ENCODE measurements at regions not wholly inside any gene's neighbourhood (a gene's known extent, or its start where the extent isn't known, plus 50 kb on each side); places are given as distances from the start of the nearest gene placed in this dataset.
A peak's percentile ranks its signal among the peaks of the same experiment; 100 is the strongest.
"Not testable (repeated sequence)": the region's sequence is repeated elsewhere in the genome, so short reads cannot be mapped to it uniquely, and the experiment has no call there.

GRCh38 chr11:70549386-70549785 is 151.1 kb downstream of the CTTN start:
- no peak for DNase-seq (ENCODE audit: low spot score)

- DNase-seq (ENCODE audit: low spot score), result no peak
Observed at GRCh38 chr11:70549796-70550195, 151.5 kb downstream of the CTTN start.

GRCh38 chr11:70550456-70551195 is 152.3 kb downstream of the CTTN start:
- no peak for DNase-seq (ENCODE audit: low spot score)

- DNase-seq (ENCODE audit: low spot score), result no peak
Observed at GRCh38 chr11:70551351-70552166, 153.2 kb downstream of the CTTN start.

GRCh38 chr11:70552167-70553150 is 154.1 kb downstream of the CTTN start:
- DNase-seq (ENCODE audit: low spot score), result peak; percentile 59

GRCh38 chr11:70555078-70555477 is 156.7 kb downstream of the CTTN start:
- no peak for DNase-seq (ENCODE audit: low spot score)

GRCh38 chr11:70556884-70557741 is 158.8 kb downstream of the CTTN start:
- DNase-seq (ENCODE audit: low spot score), result no peak

GRCh38 chr11:70557742-70558485 is 159.6 kb downstream of the CTTN start:
- DNase-seq (ENCODE audit: low spot score), result no peak

- no peak for DNase-seq (ENCODE audit: low spot score)
Observed at GRCh38 chr11:70558681-70559080, 160.4 kb downstream of the CTTN start.

- no peak for DNase-seq (ENCODE audit: low spot score)
Observed at GRCh38 chr11:70559516-70559915, 161.2 kb downstream of the CTTN start.

- DNase-seq (ENCODE audit: low spot score), result not testable (repeated sequence)
Observed at GRCh38 chr11:70560621-70561020, 162.3 kb downstream of the CTTN start.

- DNase-seq (ENCODE audit: low spot score), result no peak
Observed at GRCh38 chr11:70566768-70567530, 168.6 kb downstream of the CTTN start.

GRCh38 chr11:70567680-70568034 is 169.3 kb downstream of the CTTN start:
- no peak for DNase-seq (ENCODE audit: low spot score)

GRCh38 chr11:70568035-70568813 is 169.9 kb downstream of the CTTN start:
- DNase-seq (ENCODE audit: low spot score), result no peak

GRCh38 chr11:70568814-70569617 is 170.7 kb downstream of the CTTN start:
- no peak for DNase-seq (ENCODE audit: low spot score)

- DNase-seq (ENCODE audit: low spot score), result no peak
Observed at GRCh38 chr11:70569618-70569890, 171.2 kb downstream of the CTTN start.

GRCh38 chr11:70569996-70570692 is 171.8 kb downstream of the CTTN start:
- no peak for DNase-seq (ENCODE audit: low spot score)

All from D341Med (cell line).